ENCODE measurements at regions not wholly inside any gene's neighbourhood (a gene's known extent, or its start where the extent isn't known, plus 50 kb on each side); places are given as distances from the start of the nearest gene placed in this dataset.
A peak's percentile ranks its signal among the peaks of the same experiment; 100 is the strongest.

DNA sequence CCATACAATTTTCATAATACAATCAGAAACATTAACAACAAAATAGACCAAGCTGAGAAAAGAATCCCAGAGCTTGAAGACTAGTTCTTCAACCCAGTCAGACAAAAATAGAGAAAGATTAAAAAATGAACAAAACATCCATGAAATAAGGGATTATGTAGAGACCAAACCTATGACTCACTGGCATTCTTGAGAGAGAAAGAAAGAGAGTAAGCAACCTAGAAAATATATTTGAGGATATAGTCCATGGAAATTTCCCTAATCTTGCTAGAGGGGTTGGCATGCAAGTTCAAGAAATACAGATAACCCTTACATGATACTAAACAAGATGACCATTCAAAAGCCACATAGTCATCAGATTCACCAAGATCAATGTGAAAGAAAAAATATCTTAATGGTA is 281.7 kb downstream of the CCDC85A start:
- H3K4me2 ChIP-seq: no peak overlapping the region
- DNase-seq (ENCODE audit: low spot score): no peak
- no peak overlapping the region for H3K27ac ChIP-seq
- no peaks in the 10 kb centered on the region for H3K79me2 ChIP-seq
- H3K9me2 ChIP-seq (replicated peaks; ENCODE audit: insufficient read depth): no peaks in the 10 kb centered on the region
- no peaks in the 10 kb centered on the region for H3K36me3 ChIP-seq (replicated peaks; ENCODE audit: insufficient read depth, low read depth)
- no peak overlapping the region for H3K4me3 ChIP-seq
- H3K9me3 ChIP-seq (ENCODE audit: low read depth): no peaks in the 10 kb centered on the region
- H2AFZ ChIP-seq: no peak overlapping the region
- H4K20me1 ChIP-seq (ENCODE audit: insufficient read depth, poor library complexity, severe bottlenecking): no peaks in the 10 kb centered on the region
- no peaks in the 10 kb centered on the region for H3K4me1 ChIP-seq (ENCODE audit: insufficient read depth)
- no peaks in the 10 kb centered on the region for H3K27me3 ChIP-seq
- TF ChIP-seq EZH2phosphoT487 (IDR thresholded peaks at IDR 0.05; ENCODE audit: low read depth, severe bottlenecking, unreplicated experiment): no peak
- TF ChIP-seq EZH2 (IDR thresholded peaks at IDR 0.05; ENCODE audit: borderline replicate concordance): no peak
- TF ChIP-seq, protein P1, sequence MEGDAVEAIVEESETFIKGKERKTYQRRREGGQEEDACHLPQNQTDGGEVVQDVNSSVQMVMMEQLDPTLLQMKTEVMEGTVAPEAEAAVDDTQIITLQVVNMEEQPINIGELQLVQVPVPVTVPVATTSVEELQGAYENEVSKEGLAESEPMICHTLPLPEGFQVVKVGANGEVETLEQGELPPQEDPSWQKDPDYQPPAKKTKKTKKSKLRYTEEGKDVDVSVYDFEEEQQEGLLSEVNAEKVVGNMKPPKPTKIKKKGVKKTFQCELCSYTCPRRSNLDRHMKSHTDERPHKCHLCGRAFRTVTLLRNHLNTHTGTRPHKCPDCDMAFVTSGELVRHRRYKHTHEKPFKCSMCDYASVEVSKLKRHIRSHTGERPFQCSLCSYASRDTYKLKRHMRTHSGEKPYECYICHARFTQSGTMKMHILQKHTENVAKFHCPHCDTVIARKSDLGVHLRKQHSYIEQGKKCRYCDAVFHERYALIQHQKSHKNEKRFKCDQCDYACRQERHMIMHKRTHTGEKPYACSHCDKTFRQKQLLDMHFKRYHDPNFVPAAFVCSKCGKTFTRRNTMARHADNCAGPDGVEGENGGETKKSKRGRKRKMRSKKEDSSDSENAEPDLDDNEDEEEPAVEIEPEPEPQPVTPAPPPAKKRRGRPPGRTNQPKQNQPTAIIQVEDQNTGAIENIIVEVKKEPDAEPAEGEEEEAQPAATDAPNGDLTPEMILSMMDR (IDR thresholded peaks at IDR 0.05; ENCODE audit: poor library complexity): no peak

DNA sequence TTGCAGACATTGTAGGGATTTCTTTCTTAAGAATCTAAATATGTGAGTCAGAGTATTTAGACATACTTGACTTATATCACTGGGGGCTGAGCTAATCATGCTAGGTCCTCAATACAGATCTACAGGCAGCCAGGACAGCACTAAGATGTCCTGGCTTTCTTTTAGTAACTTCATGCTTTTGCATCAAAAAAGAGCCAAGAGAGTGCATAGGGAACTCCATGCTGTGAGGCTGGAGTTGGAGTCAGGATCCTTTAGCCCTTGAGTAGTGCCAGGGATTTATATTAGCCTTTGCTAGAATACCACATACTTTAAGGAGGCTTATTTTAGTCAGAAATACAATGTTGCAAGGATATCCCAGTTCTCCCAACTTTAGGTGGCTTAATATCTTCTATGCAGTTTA is 289.7 kb downstream of the CCDC85A start:
- Histone ChIP-seq H3K79me2 (no peaks in the 10 kb centered on the region), H3K27me3 (no peaks in the 10 kb centered on the region), H3K9me3 (ENCODE audit: low read depth) (no peaks in the 10 kb centered on the region), H3K36me3 (replicated peaks; ENCODE audit: insufficient read depth, low read depth) (no peaks in the 10 kb centered on the region), H2AFZ (no peak overlapping the region), H3K27ac (no peak overlapping the region), H4K20me1 (ENCODE audit: insufficient read depth, poor library complexity, severe bottlenecking) (no peaks in the 10 kb centered on the region), H3K4me1 (ENCODE audit: insufficient read depth) (no peaks in the 10 kb centered on the region), H3K9me2 (replicated peaks; ENCODE audit: insufficient read depth) (no peaks in the 10 kb centered on the region), H3K4me2 (no peak overlapping the region), H3K4me3 (no peak overlapping the region)
- no peak for DNase-seq (ENCODE audit: low spot score)
- no peak for TF ChIP-seq EZH2phosphoT487 (IDR thresholded peaks at IDR 0.05; ENCODE audit: low read depth, severe bottlenecking, unreplicated experiment)
- no peak for TF ChIP-seq EZH2 (IDR thresholded peaks at IDR 0.05; ENCODE audit: borderline replicate concordance)
- TF ChIP-seq, protein P1 (IDR thresholded peaks at IDR 0.05; ENCODE audit: poor library complexity): no peak

DNA sequence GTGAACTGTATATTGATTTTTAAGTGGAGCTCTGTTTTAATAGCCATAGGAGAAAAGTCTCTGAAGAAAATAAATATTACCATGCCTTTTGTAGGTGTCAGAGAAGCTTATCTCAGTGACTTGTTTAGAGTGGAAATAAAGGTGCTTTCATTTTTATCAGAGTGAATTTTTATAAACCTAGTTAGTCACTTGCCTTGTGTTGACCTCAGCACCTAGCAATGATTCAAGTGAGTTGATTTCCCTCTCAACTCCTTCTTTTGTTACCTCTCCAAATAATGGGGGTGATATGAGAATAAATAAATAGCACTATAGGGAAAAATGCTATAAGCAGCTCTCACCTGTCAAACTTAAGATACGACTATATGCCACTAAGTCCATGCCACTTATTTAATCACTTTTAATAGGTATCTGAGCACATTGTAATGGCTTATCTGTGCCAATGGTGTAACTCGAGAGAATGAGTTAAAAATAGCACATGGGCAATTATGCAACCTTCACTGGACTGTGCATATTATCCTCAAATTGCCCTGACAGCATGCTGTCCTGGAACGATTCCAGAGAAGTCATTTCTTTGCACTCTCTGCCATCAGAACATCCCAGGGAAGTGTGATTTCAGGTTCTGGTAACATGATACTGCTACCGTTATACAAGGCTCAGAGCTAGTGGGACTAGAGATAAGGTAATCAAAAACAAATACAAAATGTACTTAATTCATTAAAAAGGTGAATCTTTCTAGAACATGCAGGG is 290.8 kb downstream of the CCDC85A start:
- Histone ChIP-seq H3K4me3 (no peak overlapping the region), H2AFZ (no peak overlapping the region), H3K9me3 (ENCODE audit: low read depth) (no peaks in the 10 kb centered on the region), H3K27me3 (no peaks in the 10 kb centered on the region), H3K4me1 (ENCODE audit: insufficient read depth) (no peaks in the 10 kb centered on the region), H3K9me2 (replicated peaks; ENCODE audit: insufficient read depth) (no peaks in the 10 kb centered on the region), H3K79me2 (no peaks in the 10 kb centered on the region), H3K4me2 (no peak overlapping the region), H4K20me1 (ENCODE audit: insufficient read depth, poor library complexity, severe bottlenecking) (no peaks in the 10 kb centered on the region), H3K27ac (no peak overlapping the region), H3K36me3 (replicated peaks; ENCODE audit: insufficient read depth, low read depth) (no peaks in the 10 kb centered on the region)
- TF ChIP-seq EZH2phosphoT487 (IDR thresholded peaks at IDR 0.05; ENCODE audit: low read depth, severe bottlenecking, unreplicated experiment): no peak
- TF ChIP-seq EZH2 (IDR thresholded peaks at IDR 0.05; ENCODE audit: borderline replicate concordance): no peak
- TF ChIP-seq, protein P1 (IDR thresholded peaks at IDR 0.05; ENCODE audit: poor library complexity): no peak
- DNase-seq (ENCODE audit: low spot score): peak; percentile 51
- WGBS (ENCODE audit: low lambda C conversion rate, missing lambda C conversion rate): 18% methylated on average over 4 of the region's 4 CpGs

Measured in hepatocyte (in vitro differentiated cells).